PC-9 (cell line): ENCODE measurements at regions not wholly inside any gene's neighbourhood (a gene's known extent, or its start where the extent isn't known, plus 50 kb on each side); places are given as distances from the start of the nearest gene placed in this dataset.

ENCODE experiments used
- EZH2 ChIP-seq: fragments of 200-600 bp; sonication (generic); IDR thresholded peaks from 2 replicates; pipeline ENCODE4 v1.8.0; 2017; ENCODE audit warnings: antibody characterized with exemption, low read depth
- TF ChIP-seq, protein P1 (sequence below): fragments of 200-600 bp; sonication (generic); conservative IDR thresholded peaks from 2 replicates; pipeline ENCODE4 v1.6.1; 2017; ENCODE audit warnings: mixed run types, antibody characterized with exemption, mild to moderate bottlenecking, moderate library complexity

DNA sequence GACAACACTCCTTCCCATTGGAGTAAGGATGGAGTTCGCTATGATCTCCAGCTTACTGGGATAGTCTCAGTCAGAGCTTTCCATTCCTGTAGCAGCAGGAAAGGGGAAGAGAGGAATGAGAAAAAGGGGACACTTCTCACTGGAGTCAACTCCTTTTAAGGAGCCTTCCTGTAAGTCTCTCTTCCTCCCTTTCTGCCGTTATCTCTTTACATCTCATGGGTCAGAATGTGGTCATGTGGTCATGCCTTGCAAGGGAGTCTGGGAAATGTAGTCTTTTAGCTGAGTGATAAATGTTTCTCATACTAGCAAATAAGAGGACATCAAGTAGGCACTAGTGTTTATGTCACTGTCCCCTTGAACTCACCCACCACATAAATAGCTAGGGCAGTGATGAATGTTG lies 227.3 kb downstream of the HAPSTR1 start:
- TF ChIP-seq, protein P1, sequence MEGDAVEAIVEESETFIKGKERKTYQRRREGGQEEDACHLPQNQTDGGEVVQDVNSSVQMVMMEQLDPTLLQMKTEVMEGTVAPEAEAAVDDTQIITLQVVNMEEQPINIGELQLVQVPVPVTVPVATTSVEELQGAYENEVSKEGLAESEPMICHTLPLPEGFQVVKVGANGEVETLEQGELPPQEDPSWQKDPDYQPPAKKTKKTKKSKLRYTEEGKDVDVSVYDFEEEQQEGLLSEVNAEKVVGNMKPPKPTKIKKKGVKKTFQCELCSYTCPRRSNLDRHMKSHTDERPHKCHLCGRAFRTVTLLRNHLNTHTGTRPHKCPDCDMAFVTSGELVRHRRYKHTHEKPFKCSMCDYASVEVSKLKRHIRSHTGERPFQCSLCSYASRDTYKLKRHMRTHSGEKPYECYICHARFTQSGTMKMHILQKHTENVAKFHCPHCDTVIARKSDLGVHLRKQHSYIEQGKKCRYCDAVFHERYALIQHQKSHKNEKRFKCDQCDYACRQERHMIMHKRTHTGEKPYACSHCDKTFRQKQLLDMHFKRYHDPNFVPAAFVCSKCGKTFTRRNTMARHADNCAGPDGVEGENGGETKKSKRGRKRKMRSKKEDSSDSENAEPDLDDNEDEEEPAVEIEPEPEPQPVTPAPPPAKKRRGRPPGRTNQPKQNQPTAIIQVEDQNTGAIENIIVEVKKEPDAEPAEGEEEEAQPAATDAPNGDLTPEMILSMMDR: no peak
- TF ChIP-seq EZH2: no peak
